BLaER1 (cell line): ENCODE measurements at regions not wholly inside any gene's neighbourhood (a gene's known extent, or its start where the extent isn't known, plus 50 kb on each side); places are given as distances from the start of the nearest gene placed in this dataset.
"Not testable (repeated sequence)": the region's sequence is repeated elsewhere in the genome, so short reads cannot be mapped to it uniquely, and the experiment has no call there.

ENCODE experiments used
- H3K27ac ChIP-seq: shearing (Covaris generic); formaldehyde crosslinking; 2 replicates; pipeline ENCODE4 v1.8.1; 2022
- H3K27me3 ChIP-seq: shearing (Covaris generic); formaldehyde crosslinking; 2 replicates; pipeline ENCODE4 v1.8.1; 2022
- H3K36me3 ChIP-seq: shearing (Covaris generic); formaldehyde crosslinking; 2 replicates; pipeline ENCODE4 v1.8.1; 2022
- H3K4me1 ChIP-seq: shearing (Covaris generic); formaldehyde crosslinking; 2 replicates; pipeline ENCODE4 v1.8.1; 2022
- H3K4me2 ChIP-seq: shearing (Covaris generic); formaldehyde crosslinking; 2 replicates; pipeline ENCODE4 v1.8.1; 2022
- H3K4me3 ChIP-seq: shearing (Covaris generic); formaldehyde crosslinking; 2 replicates; pipeline ENCODE4 v1.8.1; 2022
- H3K9ac ChIP-seq: shearing (Covaris generic); formaldehyde crosslinking; 2 replicates; pipeline ENCODE4 v1.8.1; 2022
- H3K9me3 ChIP-seq: shearing (Covaris generic); formaldehyde crosslinking; 2 replicates; pipeline ENCODE4 v1.8.1; 2022
- H4K20me1 ChIP-seq: shearing (Covaris generic); formaldehyde crosslinking; 2 replicates; pipeline ENCODE4 v1.8.1; 2022
- Cebpa-rat ChIP-seq: shearing (Covaris generic); IDR thresholded peaks from 2 replicates; pipeline ENCODE4 v1.8.1; 2022

GRCh38 chr3:78304115-78304514, 1264.2 kb downstream of the ROBO2 start:
- no peaks in the 10 kb centered on the region for H3K27me3 ChIP-seq
- no peaks in the 10 kb centered on the region for H3K4me1 ChIP-seq
- TF ChIP-seq Cebpa-rat = no peak
- H3K4me2 ChIP-seq = no peak overlapping the region
- H4K20me1 ChIP-seq = no peaks in the 10 kb centered on the region
- no peak overlapping the region for H3K27ac ChIP-seq
- H3K36me3 ChIP-seq = no peaks in the 10 kb centered on the region
- H3K9ac ChIP-seq = no peak overlapping the region
- H3K9me3 ChIP-seq = peaks cover 19% of the 10 kb centered on the region
- no peak overlapping the region for H3K4me3 ChIP-seq

DNA sequence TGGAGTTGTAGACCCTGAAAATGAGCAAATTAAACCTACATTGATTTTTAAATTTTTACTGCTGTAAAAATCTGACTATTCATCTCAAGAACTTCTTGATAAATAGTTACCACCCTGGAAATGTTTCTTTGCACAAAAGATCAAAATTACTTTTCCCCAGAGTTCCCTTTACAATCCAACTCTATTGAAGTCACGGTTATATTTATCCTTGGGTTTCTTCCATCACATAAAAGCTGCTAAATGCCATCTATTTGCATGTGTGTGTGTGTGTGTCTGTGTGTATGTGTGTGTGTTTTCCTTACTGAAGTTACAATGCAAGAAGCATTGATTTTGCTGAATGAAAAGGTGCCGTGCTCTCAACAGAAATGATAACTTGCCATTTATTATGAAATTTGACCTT, 1273.0 kb downstream of the ROBO2 start:
- Histone ChIP-seq H3K4me3 (no peak overlapping the region), H3K4me2 (no peak overlapping the region), H3K4me1 (no peaks in the 10 kb centered on the region), H3K27ac (no peak overlapping the region), H3K9me3 (no peaks in the 10 kb centered on the region), H3K9ac (no peak overlapping the region), H4K20me1 (no peaks in the 10 kb centered on the region), H3K27me3 (no peaks in the 10 kb centered on the region), H3K36me3 (no peaks in the 10 kb centered on the region)
- TF ChIP-seq Cebpa-rat = no peak

GRCh38 chr3:78313332-78313731, 1273.4 kb downstream of the ROBO2 start:
- no peak overlapping the region for H3K4me2 ChIP-seq
- no peak overlapping the region for H3K9ac ChIP-seq
- no peak overlapping the region for H3K4me3 ChIP-seq
- H3K4me1 ChIP-seq = no peaks in the 10 kb centered on the region
- H3K9me3 ChIP-seq = no peaks in the 10 kb centered on the region
- no peaks in the 10 kb centered on the region for H3K36me3 ChIP-seq
- H4K20me1 ChIP-seq = no peaks in the 10 kb centered on the region
- H3K27ac ChIP-seq = no peak overlapping the region
- TF ChIP-seq Cebpa-rat = no peak
- H3K27me3 ChIP-seq = no peaks in the 10 kb centered on the region

GRCh38 chr3:78314327-78314726, 1274.4 kb downstream of the ROBO2 start:
- H3K4me1 ChIP-seq = no peaks in the 10 kb centered on the region

DNA sequence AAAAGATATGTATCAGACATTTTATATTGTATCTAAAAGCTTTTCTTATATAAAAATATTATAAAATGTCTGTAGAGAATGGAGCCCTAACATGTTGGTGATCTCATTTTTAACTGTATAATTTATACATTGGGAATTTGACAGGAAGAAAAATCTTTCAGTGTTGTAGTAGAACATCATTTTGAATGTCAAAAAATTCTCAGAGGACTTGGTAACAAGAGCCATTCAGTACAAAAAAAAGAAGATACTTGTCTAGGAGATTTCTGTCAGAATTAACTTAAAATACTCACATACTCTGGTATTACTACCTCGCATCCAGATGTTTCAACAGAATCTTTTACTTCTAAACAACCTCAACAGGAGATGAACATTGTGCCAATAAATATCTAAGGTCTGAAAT, 1277.9 kb downstream of the ROBO2 start:
- Histone ChIP-seq H3K4me1 (no peaks in the 10 kb centered on the region), H3K27me3 (no peaks in the 10 kb centered on the region), H3K4me2 (no peak overlapping the region), H3K27ac (no peak overlapping the region), H3K9ac (no peak overlapping the region), H3K36me3 (no peaks in the 10 kb centered on the region), H4K20me1 (no peaks in the 10 kb centered on the region), H3K4me3 (no peak overlapping the region), H3K9me3 (no peaks in the 10 kb centered on the region)
- no peak for TF ChIP-seq Cebpa-rat

More at GRCh38 chr3:78314327-78314726, 1274.4 kb downstream of the ROBO2 start:
- Histone ChIP-seq H3K9ac (no peak overlapping the region), H3K27me3 (no peaks in the 10 kb centered on the region), H3K9me3 (no peaks in the 10 kb centered on the region), H3K4me2 (no peak overlapping the region), H3K27ac (no peak overlapping the region), H3K4me3 (no peak overlapping the region), H4K20me1 (no peaks in the 10 kb centered on the region), H3K36me3 (no peaks in the 10 kb centered on the region)
- TF ChIP-seq Cebpa-rat = no peak

GRCh38 chr3:78322780-78323179, 1282.9 kb downstream of the ROBO2 start:
- no peaks in the 10 kb centered on the region for H3K36me3 ChIP-seq
- no peak overlapping the region for H3K9ac ChIP-seq
- no peaks in the 10 kb centered on the region for H3K27me3 ChIP-seq
- TF ChIP-seq Cebpa-rat = no peak
- no peaks in the 10 kb centered on the region for H4K20me1 ChIP-seq
- H3K9me3 ChIP-seq = no peaks in the 10 kb centered on the region
- H3K4me1 ChIP-seq = no peaks in the 10 kb centered on the region
- H3K4me3 ChIP-seq = no peak overlapping the region
- H3K27ac ChIP-seq = no peak overlapping the region
- H3K4me2 ChIP-seq = no peak overlapping the region

DNA sequence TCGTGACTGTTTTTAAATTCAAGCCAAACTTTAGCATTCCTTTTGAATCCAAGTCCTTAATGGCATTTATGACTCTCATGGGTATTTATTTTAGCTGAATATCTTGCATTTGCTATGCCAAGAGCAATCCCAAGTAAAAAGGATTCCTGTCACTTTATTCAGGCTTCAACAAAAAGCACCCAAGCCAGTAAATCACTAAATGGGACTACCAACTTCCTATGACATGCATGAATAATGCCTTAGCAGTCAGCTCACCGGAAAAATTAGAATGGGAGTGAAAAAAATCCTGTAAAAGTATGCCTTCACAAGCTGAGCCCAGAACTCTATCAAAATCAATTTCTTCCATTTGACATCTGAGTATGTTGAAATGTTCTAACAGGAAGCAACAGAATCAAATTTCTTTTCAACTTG, 1297.9 kb downstream of the ROBO2 start:
- no peak for TF ChIP-seq Cebpa-rat
- Histone ChIP-seq H3K27me3 (no peaks in the 10 kb centered on the region), H3K4me1 (no peaks in the 10 kb centered on the region), H3K4me3 (no peak overlapping the region), H3K9me3 (no peaks in the 10 kb centered on the region), H3K9ac (no peak overlapping the region), H3K36me3 (no peaks in the 10 kb centered on the region), H4K20me1 (no peaks in the 10 kb centered on the region), H3K4me2 (no peak overlapping the region), H3K27ac (no peak overlapping the region)

- no peak overlapping the region for H3K27ac ChIP-seq
- no peaks in the 10 kb centered on the region for H3K4me1 ChIP-seq
- no peaks in the 10 kb centered on the region for H3K36me3 ChIP-seq
- H3K9ac ChIP-seq = no peak overlapping the region
- no peaks in the 10 kb centered on the region for H3K9me3 ChIP-seq
- H4K20me1 ChIP-seq = no peaks in the 10 kb centered on the region
- no peak overlapping the region for H3K4me2 ChIP-seq
- no peak overlapping the region for H3K4me3 ChIP-seq
- TF ChIP-seq Cebpa-rat = no peak
- no peaks in the 10 kb centered on the region for H3K27me3 ChIP-seq
Observed at GRCh38 chr3:78338405-78338804, 1298.5 kb downstream of the ROBO2 start.

GRCh38 chr3:78343221-78343620, 1303.3 kb downstream of the ROBO2 start:
- H3K4me1 ChIP-seq = no peaks in the 10 kb centered on the region
- no peak for TF ChIP-seq Cebpa-rat
- H3K9me3 ChIP-seq = no peaks in the 10 kb centered on the region
- H3K4me3 ChIP-seq = no peak overlapping the region
- no peak overlapping the region for H3K27ac ChIP-seq
- no peaks in the 10 kb centered on the region for H3K27me3 ChIP-seq
- H3K4me2 ChIP-seq = no peak overlapping the region
- no peaks in the 10 kb centered on the region for H3K36me3 ChIP-seq
- no peaks in the 10 kb centered on the region for H4K20me1 ChIP-seq
- no peak overlapping the region for H3K9ac ChIP-seq

DNA sequence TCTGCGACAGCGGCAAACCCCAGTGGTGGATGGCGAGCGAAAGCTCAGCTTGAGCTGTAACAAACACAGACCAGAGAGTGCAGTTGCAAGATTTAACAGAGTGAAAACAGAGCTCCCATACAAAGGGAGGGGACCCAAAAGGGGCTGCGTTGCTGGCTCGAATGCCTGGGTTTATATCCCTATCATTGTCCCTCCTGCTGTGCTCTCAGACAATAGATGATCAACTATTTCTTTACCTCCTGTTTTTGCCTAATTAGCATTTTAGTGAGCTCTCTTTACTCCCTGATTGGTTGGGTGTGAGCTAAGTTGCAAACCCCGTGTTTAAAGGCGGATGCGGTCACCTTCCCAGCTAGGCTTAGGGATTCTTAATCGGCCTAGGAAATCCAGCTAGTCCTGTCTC, 1304.4 kb downstream of the ROBO2 start:
- H3K9ac ChIP-seq, H3K27me3 ChIP-seq, H3K27ac ChIP-seq, H4K20me1 ChIP-seq, H3K36me3 ChIP-seq, H3K4me3 ChIP-seq, H3K4me1 ChIP-seq, H3K4me2 ChIP-seq, H3K9me3 ChIP-seq: not testable (repeated sequence)

- H3K36me3 ChIP-seq = no peaks in the 10 kb centered on the region
- no peak overlapping the region for H3K9ac ChIP-seq
- no peaks in the 10 kb centered on the region for H4K20me1 ChIP-seq
- H3K4me1 ChIP-seq = no peaks in the 10 kb centered on the region
- no peaks in the 10 kb centered on the region for H3K27me3 ChIP-seq
- H3K9me3 ChIP-seq = no peaks in the 10 kb centered on the region
- no peak overlapping the region for H3K4me2 ChIP-seq
- no peak overlapping the region for H3K4me3 ChIP-seq
- no peak for TF ChIP-seq Cebpa-rat
- H3K27ac ChIP-seq = no peak overlapping the region
Observed at GRCh38 chr3:78344918-78345317, 1305.0 kb downstream of the ROBO2 start.
